HL-60/S4 treated with phorbol 12-myristate 13-acetate at 8.2 ng/mL for 4 days and 3 days (cell line): ENCODE measurements at regions not wholly inside any gene's neighbourhood (a gene's known extent, or its start where the extent isn't known, plus 50 kb on each side); places are given as distances from the start of the nearest gene placed in this dataset.

Experiments used
- in situ Hi-C: fragments of 300-500 bp; cut with MboI; formaldehyde crosslinking; loops from 2 replicates; pipeline ENCODE4 v1.15.0; 2022; ENCODE audit warnings: low sequenced_read_pairs

GRCh38 chr1:87853576-87854351, 525.1 kb downstream of the LMO4 start:
- in situ Hi-C loops, result no loop called here

GRCh38 chr1:87863317-87863716, 534.6 kb downstream of the LMO4 start:
- in situ Hi-C loops, result no loop called here

- in situ Hi-C loops, result no loop called here
These were observed 536.0 kb downstream of the LMO4 start for GRCh38 chr1:87864676-87865075.

DNA sequence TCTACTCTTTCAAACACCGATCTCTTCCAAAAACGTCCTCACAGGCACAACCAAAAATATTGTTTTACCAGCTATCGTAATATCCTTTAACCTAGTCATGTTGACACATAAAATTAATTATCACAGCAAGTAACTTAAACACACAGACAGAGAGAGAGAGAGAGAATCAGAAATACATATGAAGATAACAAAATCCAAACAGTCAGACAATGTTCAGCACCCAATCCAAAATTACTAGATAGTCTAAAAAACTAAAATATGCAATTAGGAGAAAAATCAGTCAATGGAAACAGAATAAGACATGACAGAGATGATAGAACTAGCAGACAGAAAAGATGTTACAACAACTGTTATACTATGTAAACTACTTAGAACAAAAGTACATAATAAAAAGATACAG, 537.7 kb downstream of the LMO4 start:
- in situ Hi-C loops, result no loop called here

DNA sequence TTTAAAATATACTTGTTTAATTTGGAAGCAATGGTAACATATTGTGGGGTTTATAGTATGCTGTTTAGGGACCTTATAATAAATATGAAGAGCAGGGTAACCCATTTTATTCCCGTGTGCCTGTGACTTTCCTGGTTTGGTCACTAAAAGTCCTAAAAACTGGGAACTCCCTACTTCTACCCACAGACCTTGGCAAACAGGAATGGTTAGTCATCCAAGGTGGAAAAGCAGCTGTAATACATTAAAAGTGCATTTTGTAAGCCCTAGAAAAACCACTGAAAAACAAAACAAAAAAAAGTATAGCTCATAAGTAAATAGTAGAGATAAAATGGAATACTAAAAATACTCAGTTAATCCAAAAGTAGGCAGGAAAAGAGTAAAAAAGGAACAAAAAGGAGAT, 538.9 kb downstream of the LMO4 start:
- in situ Hi-C loops, result no loop called here

- in situ Hi-C loops, result no loop called here
These were observed 540.9 kb downstream of the LMO4 start for GRCh38 chr1:87869567-87869966.

- in situ Hi-C loops, result no loop called here
These were observed 543.5 kb downstream of the LMO4 start for GRCh38 chr1:87872189-87872588.

GRCh38 chr1:87872692-87873091, 544.0 kb downstream of the LMO4 start:
- in situ Hi-C loops, result no loop called here

GRCh38 chr1:87878873-87879272, 550.2 kb downstream of the LMO4 start:
- in situ Hi-C loops, result no loop called here

GRCh38 chr1:87880098-87880760, 551.5 kb downstream of the LMO4 start:
- in situ Hi-C loops, result no loop called here

- in situ Hi-C loops, result no loop called here
These were observed 552.1 kb downstream of the LMO4 start for GRCh38 chr1:87880764-87881163.

- in situ Hi-C loops, result no loop called here
These were observed 555.2 kb downstream of the LMO4 start for GRCh38 chr1:87883906-87884305.

DNA sequence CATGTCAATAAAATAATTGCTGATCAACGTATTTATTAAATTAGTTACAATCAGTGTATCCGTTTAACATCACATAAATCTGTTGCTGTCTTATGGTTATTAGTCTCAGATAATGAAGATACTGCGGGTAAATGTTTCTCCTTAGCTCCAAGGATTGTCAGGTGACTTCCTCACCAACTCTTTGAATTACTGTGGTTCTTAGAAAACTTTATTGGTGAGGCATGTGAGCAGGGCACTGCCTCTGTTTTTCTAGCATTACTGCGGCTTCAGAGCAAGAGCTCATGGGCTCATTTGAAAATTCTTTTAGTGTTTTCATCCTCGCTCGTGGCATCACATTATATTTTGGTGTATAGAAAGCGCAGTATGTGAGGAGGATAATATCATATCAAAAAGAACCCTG, 555.9 kb downstream of the LMO4 start:
- in situ Hi-C loops, result no loop called here

- in situ Hi-C loops, result no loop called here
These were observed 556.8 kb downstream of the LMO4 start for GRCh38 chr1:87885278-87886025.

DNA sequence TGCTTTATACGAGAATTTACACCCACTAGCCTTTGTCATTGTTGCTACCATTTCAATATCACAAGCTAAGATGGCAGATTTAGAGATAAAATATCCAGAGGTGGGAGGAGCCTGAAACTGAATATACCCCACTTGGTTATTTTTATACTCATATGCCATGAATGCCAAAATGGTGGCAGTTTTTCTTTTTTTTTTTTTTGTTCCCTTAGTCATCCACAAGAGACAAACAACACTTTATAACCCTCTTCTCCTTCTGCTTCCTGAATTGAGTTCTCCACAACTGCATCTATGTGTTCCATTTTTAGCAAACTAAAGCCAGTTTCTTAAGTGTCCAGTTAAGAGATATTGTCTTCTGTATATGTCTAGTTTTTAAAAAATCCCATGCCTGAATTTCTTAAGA, 558.4 kb downstream of the LMO4 start:
- in situ Hi-C loops, result no loop called here

DNA sequence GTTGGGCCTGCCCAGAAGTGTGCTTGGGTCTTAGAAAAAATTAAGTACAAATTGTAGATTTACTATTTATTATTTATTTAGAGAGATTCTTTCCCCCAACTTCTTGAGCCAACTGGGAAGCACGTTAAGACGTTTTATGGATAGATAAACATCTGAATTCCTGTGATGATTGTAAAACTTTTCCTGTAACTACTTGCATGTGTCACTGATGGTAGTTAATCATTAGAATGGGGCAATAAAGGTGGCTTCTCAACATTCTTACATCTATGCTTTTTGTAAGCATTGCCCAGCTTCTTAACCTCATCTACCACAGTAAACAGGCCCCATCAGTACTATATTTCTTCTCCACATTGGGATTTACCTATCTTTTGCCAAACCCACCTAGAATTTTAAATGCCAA, 559.8 kb downstream of the LMO4 start:
- in situ Hi-C loops, result no loop called here

DNA sequence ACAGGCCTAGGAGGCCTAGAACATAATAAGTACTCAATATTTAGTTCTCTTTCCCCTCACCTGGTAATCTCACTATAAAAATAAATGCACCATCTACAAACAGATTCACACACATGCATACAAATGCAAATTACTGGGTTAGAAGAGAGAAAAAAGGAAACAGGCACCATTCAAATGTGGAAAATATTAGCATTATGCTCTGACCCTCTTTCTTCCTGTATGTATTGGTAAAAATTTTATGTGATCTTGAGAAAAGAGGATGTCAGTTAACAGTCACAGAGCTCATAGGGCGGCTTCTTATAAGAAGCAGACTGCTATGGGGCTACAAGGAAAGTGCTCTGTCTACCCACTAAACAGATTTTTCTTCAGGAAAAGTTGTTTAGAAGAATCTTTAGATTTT, 565.4 kb downstream of the LMO4 start:
- in situ Hi-C loops, result no loop called here

DNA sequence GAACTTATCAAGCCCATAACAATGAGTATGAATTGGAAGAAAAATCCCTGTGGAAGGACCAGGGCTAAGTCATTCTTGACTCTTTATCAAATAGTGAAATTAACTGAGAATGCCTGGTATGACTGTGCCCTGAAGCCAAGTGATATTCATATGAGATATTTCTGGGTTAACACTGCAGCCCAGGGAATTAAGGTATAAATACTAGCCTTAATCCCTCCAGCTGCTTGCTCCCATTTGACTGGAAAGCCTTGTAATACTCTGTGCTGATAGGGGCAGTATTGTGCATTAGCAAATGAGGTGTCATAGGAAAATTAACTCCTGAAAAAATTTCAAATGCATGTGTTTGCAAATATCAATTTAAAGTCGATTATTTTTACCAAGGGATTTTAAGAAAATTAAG, 568.8 kb downstream of the LMO4 start:
- in situ Hi-C loops, result no loop called here

- in situ Hi-C loops, result no loop called here
These were observed 569.8 kb downstream of the LMO4 start for GRCh38 chr1:87898431-87898830.

GRCh38 chr1:87899017-87899416, 570.3 kb downstream of the LMO4 start:
- in situ Hi-C loops, result no loop called here

DNA sequence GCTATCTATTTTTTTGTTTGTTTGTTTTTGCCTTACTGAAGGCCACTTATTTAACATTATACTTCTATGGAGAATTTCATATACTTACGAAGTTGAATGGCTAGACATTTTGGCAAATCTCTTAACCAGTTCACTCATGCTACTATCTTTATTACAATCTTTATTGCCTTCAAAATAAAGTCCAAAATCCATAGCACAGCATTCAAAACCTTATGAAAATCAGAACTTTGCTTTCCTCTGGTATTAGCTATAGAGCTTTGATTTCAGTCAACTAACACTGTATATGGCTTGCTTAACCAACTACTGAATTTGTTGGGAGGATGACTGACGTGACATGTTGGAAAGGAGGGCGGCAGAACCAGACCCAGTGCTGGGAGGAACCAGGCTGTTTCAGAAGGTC, 571.1 kb downstream of the LMO4 start:
- in situ Hi-C loops, result no loop called here

- in situ Hi-C loops, result no loop called here
These were observed 574.1 kb downstream of the LMO4 start for GRCh38 chr1:87902830-87903229.
